GM23248 (cell line): ENCODE measurements at regions not wholly inside any gene's neighbourhood (a gene's known extent, or its start where the extent isn't known, plus 50 kb on each side); places are given as distances from the start of the nearest gene placed in this dataset.

Source experiments
- DNase-seq: peaks from one replicate; pipeline ENCODE4 v3.0.0-alpha.2; 2015
- H2AFZ ChIP-seq: fragments of 200-600 bp; sonication (generic); 2 replicates; pipeline ENCODE4 v1.6.1; 2016; ENCODE audit warnings: antibody characterized with exemption
- H3F3A ChIP-seq: fragments of 200-600 bp; sonication (generic); 2 replicates; pipeline ENCODE4 v1.6.1; 2016; ENCODE audit warnings: mild to moderate bottlenecking, antibody characterized with exemption, mixed run types; ENCODE audit not compliant: insufficient read depth
- H3K27ac ChIP-seq: fragments of 200-600 bp; sonication (generic); 2 replicates; pipeline ENCODE4 v1.5.1; 2016; ENCODE audit warnings: mild to moderate bottlenecking
- H3K27me3 ChIP-seq: fragments of 200-600 bp; sonication (generic); replicated peaks from 2 replicates; pipeline ENCODE4 v1.6.1; 2016; ENCODE audit warnings: mild to moderate bottlenecking; ENCODE audit not compliant: insufficient read depth
- H3K36me3 ChIP-seq: fragments of 200-600 bp; sonication (generic); 2 replicates; pipeline ENCODE4 v1.6.1; 2016; ENCODE audit warnings: low read depth, mild to moderate bottlenecking
- H3K4me1 ChIP-seq: fragments of 200-600 bp; sonication (generic); 2 replicates; pipeline ENCODE4 v1.6.1; 2016; ENCODE audit warnings: mild to moderate bottlenecking; ENCODE audit not compliant: insufficient read depth
- H3K4me2 ChIP-seq: fragments of 200-600 bp; sonication (generic); one replicate; pipeline ENCODE4 v1.6.1; 2016; ENCODE audit warnings: mild to moderate bottlenecking; ENCODE audit not compliant: unreplicated experiment
- H3K4me3 ChIP-seq: fragments of 200-600 bp; sonication (generic); 2 replicates; pipeline ENCODE4 v1.5.1; 2016; ENCODE audit warnings: mild to moderate bottlenecking
- H3K79me2 ChIP-seq: fragments of 200-600 bp; sonication (generic); 2 replicates; pipeline ENCODE4 v1.6.1; 2016; ENCODE audit warnings: mild to moderate bottlenecking; ENCODE audit not compliant: insufficient read depth
- H3K9ac ChIP-seq: fragments of 200-600 bp; sonication (generic); 2 replicates; pipeline ENCODE4 v1.6.1; 2016; ENCODE audit warnings: mild to moderate bottlenecking
- H3K9me2 ChIP-seq: fragments of 200-600 bp; sonication (generic); 2 replicates; pipeline ENCODE4 v1.6.1; 2016; ENCODE audit warnings: mixed run types, mild to moderate bottlenecking, moderate library complexity; ENCODE audit not compliant: insufficient read depth
- H3K9me3 ChIP-seq: fragments of 200-600 bp; sonication (generic); one replicate; pipeline ENCODE4 v1.6.1; 2017; ENCODE audit warnings: low read depth
- H4K20me1 ChIP-seq: fragments of 200-600 bp; sonication (generic); 2 replicates; pipeline ENCODE4 v1.6.0; 2016; ENCODE audit not compliant: insufficient read depth
- EZH2 ChIP-seq: fragments of 200-600 bp; sonication (generic); IDR thresholded peaks from 2 replicates; pipeline ENCODE4 v1.6.1; 2018; ENCODE audit warnings: antibody characterized with exemption, mild to moderate bottlenecking; ENCODE audit not compliant: insufficient read depth, poor library complexity, severe bottlenecking
- EZH2phosphoT487 ChIP-seq: fragments of 200-600 bp; sonication (generic); IDR thresholded peaks from 2 replicates; pipeline ENCODE4 v1.6.1; 2018; ENCODE audit warnings: antibody characterized with exemption, moderate library complexity, mild to moderate bottlenecking, low read depth; ENCODE audit not compliant: insufficient read depth
- WGBS, 2 experiments: methylation state at CpG; one replicate each; pipeline ENCODE4 v1.1.6; 2015 to 2017; ENCODE audit warnings: low lambda C conversion rate in 2 of 2, low coverage in 1 of 2; ENCODE audit errors: missing lambda C conversion rate in 2 of 2; 5-methylcytosine and 5-hydroxymethylcytosine counted together
- in situ Hi-C: fragments of 300-500 bp; cut with MboI; formaldehyde crosslinking; loops from 2 replicates; pipeline ENCODE4 v1.15.0; 2020

DNA sequence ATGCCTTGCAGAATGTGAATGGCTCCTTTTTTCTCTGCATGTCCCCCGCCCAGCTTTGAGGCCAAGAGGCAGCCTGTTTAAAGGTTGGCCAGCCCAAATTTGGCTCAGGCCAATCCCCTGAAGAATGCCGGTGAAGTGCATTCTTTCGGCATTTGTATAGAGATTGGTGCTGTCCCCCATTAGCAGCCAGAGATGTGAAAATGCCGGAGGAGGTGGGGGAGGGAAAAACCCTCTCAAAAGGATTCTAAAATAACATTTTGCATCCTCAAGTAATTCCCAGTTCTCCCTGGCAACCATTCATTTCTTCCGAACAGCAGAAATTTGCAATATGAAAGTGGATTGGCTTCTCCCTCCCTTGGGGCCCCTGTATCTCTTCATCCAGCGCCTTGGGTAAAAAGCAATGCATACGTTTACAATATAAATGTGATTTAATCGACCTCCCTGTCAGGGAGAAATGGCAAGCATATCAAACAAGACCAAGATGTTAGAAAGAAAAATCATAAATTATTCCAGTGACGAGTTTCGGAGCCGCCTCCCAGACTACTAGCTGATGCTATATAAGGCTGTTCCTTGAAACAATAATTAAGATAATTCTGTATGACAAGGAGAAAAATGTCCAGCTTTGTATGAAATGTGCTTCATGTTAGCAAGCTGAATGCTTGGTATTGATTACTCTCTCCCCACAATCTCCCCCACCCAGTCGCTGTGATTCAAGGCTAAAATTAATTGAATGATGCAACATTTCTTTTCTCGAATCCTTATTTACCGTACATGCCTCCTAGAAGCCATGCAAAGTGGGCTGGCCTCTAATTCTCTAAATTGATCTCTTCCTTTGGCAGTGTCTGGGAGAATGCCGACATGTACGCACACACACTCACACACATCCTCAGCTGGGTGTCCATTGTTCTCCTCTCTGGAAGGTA, 323.7 kb downstream of the RPS24 start:
- Histone ChIP-seq H3K4me3 (no peak overlapping the region), H3K36me3 (no peaks in the 10 kb centered on the region), H3K27me3 (no peaks in the 10 kb centered on the region), H3F3A (no peaks in the 10 kb centered on the region), H3K4me1 (peaks cover 3% of the 10 kb centered on the region; the same call in 1 of the 2 replicates), H3K9ac (no peak overlapping the region), H3K79me2 (no peaks in the 10 kb centered on the region), H3K4me2 (no peak overlapping the region), H3K9me2 (no peaks in the 10 kb centered on the region), H4K20me1 (no peaks in the 10 kb centered on the region), H3K27ac (no peak overlapping the region), H2AFZ (no peak overlapping the region), H3K9me3 (no peaks in the 10 kb centered on the region)
- in situ Hi-C loops: no loop called here
- TF ChIP-seq EZH2: no peak
- no peak for TF ChIP-seq EZH2phosphoT487
- WGBS, 2 experiments: 44 to 45% methylated on average over 16 of the region's 16 CpGs
- no peak for DNase-seq

DNA sequence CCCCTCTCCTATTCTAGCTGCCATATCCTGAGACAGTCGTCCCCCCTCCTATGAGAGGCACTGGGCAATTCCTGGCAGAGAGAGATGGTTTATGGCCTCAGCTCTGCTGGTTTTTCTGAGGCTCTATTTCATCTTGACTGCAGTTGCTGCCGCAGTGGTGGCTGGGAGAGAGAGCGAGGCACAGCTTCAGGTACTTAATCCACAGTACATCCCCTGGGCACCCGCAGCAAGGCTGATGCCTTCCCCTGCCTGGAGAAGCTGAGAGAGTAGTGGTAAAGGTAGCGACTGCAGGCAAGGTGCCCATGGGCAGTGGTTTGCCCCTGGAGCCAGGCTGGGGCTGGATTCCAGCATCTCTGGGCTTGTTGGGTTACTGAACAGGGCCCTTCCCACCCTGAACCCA, 324.7 kb downstream of the RPS24 start:
- H3F3A ChIP-seq: no peaks in the 10 kb centered on the region
- H3K9me2 ChIP-seq: no peaks in the 10 kb centered on the region
- TF ChIP-seq EZH2phosphoT487: no peak
- no peak for TF ChIP-seq EZH2
- WGBS, 2 experiments: 81 to 88% methylated on average over 5 of the region's 5 CpGs
- H3K4me2 ChIP-seq: no peak overlapping the region
- no peak overlapping the region for H2AFZ ChIP-seq
- H3K27ac ChIP-seq: no peak overlapping the region
- no peaks in the 10 kb centered on the region for H4K20me1 ChIP-seq
- DNase-seq: no peak
- H3K4me3 ChIP-seq: no peak overlapping the region
- H3K9ac ChIP-seq: no peak overlapping the region
- H3K9me3 ChIP-seq: no peaks in the 10 kb centered on the region
- in situ Hi-C loops: no loop called here
- H3K27me3 ChIP-seq: no peaks in the 10 kb centered on the region
- H3K36me3 ChIP-seq: no peaks in the 10 kb centered on the region
- H3K79me2 ChIP-seq: no peaks in the 10 kb centered on the region
- peaks cover 4% of the 10 kb centered on the region; the same call in 1 of the 2 replicates for H3K4me1 ChIP-seq

DNA sequence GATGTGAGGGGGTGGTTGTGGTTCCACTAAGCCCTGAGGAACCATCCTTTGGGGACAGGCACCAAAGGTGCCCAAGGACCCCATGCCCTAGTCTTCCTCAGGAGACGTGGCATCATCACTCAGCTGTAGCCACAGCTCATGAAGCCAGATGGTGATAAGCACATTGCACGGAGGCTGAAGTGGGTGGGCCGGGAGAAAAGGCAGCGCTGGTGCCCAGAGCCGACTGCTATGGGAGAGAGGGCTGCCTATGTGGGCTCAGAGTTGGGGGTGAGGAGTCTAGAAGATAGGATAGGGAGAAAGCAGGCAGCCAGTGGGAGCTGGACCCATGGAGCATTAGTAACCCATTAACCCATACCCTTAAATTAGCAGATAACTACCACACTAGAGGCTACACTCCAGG, 325.3 kb downstream of the RPS24 start:
- H3K4me2 ChIP-seq: no peak overlapping the region
- H3K36me3 ChIP-seq: no peaks in the 10 kb centered on the region
- no peaks in the 10 kb centered on the region for H3F3A ChIP-seq
- H3K27ac ChIP-seq: no peak overlapping the region
- DNase-seq: no peak
- in situ Hi-C loops: no loop called here
- no peaks in the 10 kb centered on the region for H3K9me3 ChIP-seq
- no peaks in the 10 kb centered on the region for H3K27me3 ChIP-seq
- 88 to 92% methylated on average over 5 of the region's 5 CpGs for WGBS, 2 experiments
- no peaks in the 10 kb centered on the region for H4K20me1 ChIP-seq
- H2AFZ ChIP-seq: no peak overlapping the region
- no peaks in the 10 kb centered on the region for H3K79me2 ChIP-seq
- H3K4me3 ChIP-seq: no peak overlapping the region
- no peak overlapping the region for H3K9ac ChIP-seq
- peaks cover 4% of the 10 kb centered on the region; the same call in 1 of the 2 replicates for H3K4me1 ChIP-seq
- no peaks in the 10 kb centered on the region for H3K9me2 ChIP-seq
- no peak for TF ChIP-seq EZH2phosphoT487
- no peak for TF ChIP-seq EZH2

DNA sequence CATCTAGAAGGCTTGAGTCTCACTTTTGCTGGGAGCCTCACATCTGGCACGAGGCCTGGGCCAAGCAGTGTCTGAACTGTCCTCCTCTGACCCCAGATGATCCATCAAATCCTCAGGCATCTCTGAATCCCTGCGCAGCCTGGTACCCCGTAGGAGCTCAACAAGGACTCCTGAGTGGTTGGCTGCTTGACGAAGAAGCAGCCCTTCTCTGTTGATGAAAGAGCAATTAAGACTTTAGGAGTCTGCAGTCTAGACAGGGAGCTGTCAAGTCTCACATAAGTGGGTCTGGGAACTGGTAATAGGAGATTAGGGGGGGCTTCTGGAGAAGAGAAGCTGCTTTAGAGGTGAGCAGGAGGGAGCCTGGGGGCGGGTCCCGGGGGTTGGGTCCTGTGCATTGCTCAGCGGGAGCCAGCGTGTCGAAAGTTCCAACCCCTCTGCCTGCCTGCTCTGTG, 326.0 kb downstream of the RPS24 start:
- Histone ChIP-seq H2AFZ (no peak overlapping the region), H3K36me3 (no peaks in the 10 kb centered on the region), H3K27ac (no peak overlapping the region), H4K20me1 (no peaks in the 10 kb centered on the region), H3K9ac (no peak overlapping the region), H3K27me3 (no peaks in the 10 kb centered on the region), H3K4me2 (no peak overlapping the region), H3K4me3 (no peak overlapping the region), H3K79me2 (no peaks in the 10 kb centered on the region), H3K9me3 (no peaks in the 10 kb centered on the region), H3K9me2 (no peaks in the 10 kb centered on the region), H3F3A (no peaks in the 10 kb centered on the region), H3K4me1 (peaks cover 4% of the 10 kb centered on the region; the same call in 1 of the 2 replicates)
- TF ChIP-seq EZH2phosphoT487: no peak
- no peak for TF ChIP-seq EZH2
- no peak for DNase-seq
- in situ Hi-C loops: no loop called here
- 83 to 90% methylated on average over 9 of the region's 9 CpGs for WGBS, 2 experiments
